GM19324 (cell line): ENCODE measurements at regions not wholly inside any gene's neighbourhood (a gene's known extent, or its start where the extent isn't known, plus 50 kb on each side); places are given as distances from the start of the nearest gene placed in this dataset.
"Not testable (repeated sequence)": the region's sequence is repeated elsewhere in the genome, so short reads cannot be mapped to it uniquely, and the experiment has no call there.

ENCODE experiments used
- ATAC-seq: cut with Tn5 transposase; IDR thresholded peaks from one replicate; pipeline ENCODE4 v1.9.1; 2021; ENCODE audit warnings: mild to moderate bottlenecking, moderate library complexity; ENCODE audit not compliant: unreplicated experiment, low FRiP score

- no peak for ATAC-seq
Measured at GRCh38 chr3:20669184-20669583, 483.2 kb upstream of the SGO1 start.

DNA sequence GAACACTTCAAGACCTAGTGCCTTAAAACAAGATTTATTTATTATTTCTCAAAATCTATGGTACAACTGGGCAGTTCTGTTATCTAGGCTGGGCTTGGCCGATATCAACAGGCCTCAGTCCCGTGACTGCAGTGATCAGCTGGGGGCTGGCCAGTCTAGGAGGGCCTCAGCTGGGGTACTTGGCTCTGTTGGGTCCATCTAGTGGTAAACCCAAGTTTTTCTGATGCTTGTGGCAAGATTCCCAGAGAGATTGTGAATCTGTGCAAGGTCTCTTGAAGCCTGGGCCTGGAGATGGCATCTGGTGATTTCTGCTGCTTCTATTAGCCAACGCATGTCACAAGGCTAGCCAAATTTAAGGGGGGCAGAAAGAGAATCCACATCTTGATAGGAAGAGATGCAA, 482.4 kb upstream of the SGO1 start:
- ATAC-seq, result no peak

DNA sequence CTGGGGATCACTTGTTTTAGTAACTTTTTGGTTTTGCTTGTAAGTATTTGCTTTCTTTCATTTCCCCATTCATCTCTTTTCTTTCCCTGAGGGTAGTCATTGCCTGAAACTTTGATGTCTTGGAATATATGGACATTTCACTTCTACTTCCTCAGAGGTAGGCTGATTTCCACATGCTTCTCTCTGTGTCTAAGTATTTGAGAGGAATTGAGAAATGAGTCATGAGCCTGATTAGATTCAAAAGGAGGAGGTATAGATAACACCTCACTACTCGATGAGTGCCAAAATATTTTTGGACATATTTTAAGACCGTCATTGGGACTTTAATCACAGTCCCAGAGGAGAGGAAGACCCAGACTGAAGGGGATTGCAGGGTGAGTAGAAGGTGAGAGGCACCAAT, 480.1 kb upstream of the SGO1 start:
- no peak for ATAC-seq

DNA sequence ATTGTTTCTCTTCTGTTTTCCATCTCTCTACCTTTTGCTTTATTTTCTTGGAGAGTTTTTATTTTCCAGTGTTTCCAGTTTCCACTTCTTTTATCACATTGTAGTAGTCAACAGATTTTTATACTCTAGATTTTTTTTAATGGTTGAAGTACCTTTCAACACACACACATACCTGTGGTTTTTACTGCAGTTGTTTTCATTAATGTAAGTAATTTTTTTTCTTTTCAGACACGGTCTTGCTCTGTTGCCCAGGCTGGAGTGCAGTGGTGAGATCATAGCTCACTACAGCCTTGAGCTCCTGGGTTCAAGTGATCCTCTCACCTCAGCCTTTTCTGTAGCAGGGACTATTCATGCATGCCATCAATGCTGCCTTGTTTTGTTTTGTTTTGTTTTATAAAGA, 472.5 kb upstream of the SGO1 start:
- ATAC-seq, result no peak

DNA sequence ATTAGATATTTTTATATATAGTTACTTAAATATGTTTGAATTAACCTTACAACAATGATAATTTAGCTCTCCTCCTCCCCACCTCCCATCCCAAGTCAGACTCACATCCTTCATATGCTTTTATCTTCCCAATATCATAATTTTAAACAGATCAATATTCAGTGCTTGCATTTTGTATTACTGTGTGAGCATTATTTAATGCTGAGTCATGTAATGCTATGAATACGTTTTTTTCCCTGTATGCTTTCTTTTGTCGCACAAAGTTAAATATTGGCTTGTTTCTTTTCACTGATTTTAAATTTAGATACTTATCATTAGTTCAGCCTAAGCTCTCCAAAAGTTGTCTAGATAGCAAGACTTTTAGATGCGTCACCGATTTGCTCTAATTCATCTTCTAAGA, 471.6 kb upstream of the SGO1 start:
- ATAC-seq, result no peak

- no peak for ATAC-seq
Measured at GRCh38 chr3:20652231-20652986, 466.4 kb upstream of the SGO1 start.

DNA sequence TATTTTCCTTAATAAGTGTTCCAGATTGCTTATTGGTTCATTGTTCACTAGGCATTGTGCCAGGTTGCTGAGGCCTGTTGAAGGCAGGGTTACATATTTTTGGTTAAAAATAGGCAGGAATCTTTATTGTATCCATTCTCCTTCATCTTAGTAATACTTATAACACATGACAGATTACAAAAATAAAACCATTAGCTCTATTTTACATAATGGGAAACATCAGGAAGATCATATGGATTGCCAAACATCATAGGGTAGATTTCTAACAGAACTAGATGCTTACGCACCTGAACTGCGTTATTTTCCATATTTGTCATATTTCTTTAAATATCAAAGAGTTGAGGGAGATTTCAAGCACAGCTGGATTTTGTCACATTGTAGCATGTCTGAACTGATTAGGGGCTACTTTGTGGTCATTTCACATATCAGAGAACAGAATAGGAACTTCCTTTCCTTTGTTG, 462.9 kb upstream of the SGO1 start:
- ATAC-seq, result no peak

DNA sequence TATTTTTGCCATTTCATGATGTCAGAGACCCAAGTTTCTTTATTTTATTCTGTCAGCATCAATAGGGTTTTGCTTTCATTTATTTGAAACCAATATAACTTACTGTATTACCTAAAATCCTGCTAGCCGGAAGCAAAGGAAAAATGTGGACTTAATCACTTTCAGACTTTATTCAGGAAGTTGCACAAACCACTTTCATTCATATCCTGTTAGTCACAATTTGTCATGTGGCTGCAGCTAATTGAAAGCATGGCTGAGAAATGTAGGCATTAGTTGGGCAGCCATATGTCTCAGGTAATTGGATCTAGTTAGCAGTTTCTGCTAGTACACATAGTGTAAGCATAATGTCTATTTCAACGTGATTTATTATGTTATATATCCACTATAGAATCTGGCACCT, 462.3 kb upstream of the SGO1 start:
- no peak for ATAC-seq

GRCh38 chr3:20646425-20646824, 460.4 kb upstream of the SGO1 start:
- no peak for ATAC-seq

- ATAC-seq, result no peak
Measured at GRCh38 chr3:20645340-20645739, 459.3 kb upstream of the SGO1 start.

GRCh38 chr3:20637729-20638128, 451.7 kb upstream of the SGO1 start:
- ATAC-seq, result no peak

DNA sequence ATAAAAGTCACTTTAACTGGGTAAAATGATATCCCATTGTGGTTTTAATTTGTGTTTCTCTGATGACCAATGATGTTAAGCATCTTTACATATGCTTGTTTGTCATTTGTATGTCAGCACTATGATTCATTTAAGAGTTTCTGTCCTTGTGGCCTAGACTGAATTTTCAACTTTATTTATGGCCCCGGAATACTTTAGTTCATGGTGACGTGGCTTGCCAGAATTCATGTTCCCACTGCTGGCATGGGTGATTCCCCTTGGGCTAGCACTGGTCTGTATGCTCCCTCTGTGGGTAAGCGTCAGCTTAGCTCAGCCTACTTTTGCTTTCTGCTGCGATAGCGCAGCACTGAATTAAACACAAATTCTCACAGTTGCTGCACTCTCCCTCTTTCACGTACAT, 436.3 kb upstream of the SGO1 start:
- no peak for ATAC-seq

- not testable (repeated sequence) for ATAC-seq
Measured at GRCh38 chr3:20618621-20619020, 432.6 kb upstream of the SGO1 start.

- ATAC-seq, result not testable (repeated sequence)
Measured at GRCh38 chr3:20618181-20618580, 432.2 kb upstream of the SGO1 start.

DNA sequence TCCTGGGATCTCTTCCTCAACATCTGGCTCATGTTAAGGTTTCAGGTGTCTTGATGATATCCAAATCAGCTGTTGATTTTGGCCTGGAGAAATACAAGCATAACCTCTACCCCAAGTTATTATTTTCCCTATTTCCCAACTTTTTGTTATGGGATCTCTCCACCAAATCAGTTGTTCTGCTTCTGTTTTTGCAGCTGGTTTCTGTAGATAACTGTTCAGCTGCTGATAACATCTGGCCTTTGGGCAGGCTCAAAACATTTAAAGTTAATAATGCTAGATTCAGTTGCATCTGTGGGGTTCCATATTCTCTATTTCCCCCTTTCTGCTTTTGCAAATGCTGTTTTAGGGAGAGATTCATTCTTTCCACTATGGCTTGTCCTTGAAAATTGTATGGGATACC, 430.0 kb upstream of the SGO1 start:
- not testable (repeated sequence) for ATAC-seq

DNA sequence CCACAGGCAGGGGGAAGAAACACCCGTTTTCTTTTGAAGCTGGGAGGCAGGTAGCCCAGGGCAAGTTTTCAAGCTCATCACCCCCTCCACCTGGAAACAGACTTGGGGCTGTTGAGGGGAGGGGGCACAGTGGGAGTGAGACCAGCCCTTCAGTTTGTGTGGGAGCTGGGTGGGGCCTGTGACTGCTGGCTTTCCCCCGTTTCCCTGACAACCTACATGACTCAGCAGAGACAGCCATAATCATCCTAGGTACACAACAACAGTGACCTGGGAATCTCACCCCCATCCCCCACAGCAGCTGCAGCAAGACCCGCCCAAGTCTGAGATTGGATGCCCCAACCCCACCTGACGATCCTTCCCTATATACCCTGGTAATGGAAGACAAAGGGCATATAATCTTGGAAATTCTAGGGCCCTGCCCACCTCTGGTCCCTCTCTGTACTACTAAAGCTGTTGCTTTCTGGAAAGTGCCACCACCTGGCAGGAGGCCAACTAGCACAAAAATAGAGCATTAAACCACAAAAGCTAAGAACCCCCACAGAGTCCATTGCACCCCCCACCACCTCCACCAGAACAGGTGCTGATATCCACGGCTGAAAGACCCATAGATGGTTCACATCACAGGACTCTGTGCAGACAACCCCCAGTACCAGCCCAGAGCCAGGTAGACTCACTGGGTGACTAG, 422.2 kb upstream of the SGO1 start:
- no peak for ATAC-seq

DNA sequence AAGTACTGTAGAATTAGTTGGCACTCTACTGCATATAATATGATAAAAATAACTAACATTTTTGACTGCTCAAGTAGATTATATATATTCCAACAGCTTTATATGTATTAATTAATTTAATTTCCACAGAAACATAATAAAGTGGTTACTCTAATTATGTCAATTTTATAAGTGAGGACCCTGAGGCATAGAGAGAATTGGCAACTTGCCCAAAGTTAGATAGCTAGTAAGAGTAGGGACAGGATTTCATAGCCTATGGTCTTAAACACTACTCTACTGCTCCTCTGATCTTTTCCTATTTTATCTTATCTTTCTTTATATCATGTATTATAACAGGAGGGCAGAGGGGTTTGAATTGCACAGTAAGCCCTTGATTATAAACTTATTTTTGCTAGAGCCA, 418.7 kb upstream of the SGO1 start:
- ATAC-seq, result no peak

GRCh38 chr3:20589275-20589674, 403.3 kb upstream of the SGO1 start:
- no peak for ATAC-seq

- ATAC-seq, result no peak
Measured at GRCh38 chr3:20588781-20589180, 402.8 kb upstream of the SGO1 start.

DNA sequence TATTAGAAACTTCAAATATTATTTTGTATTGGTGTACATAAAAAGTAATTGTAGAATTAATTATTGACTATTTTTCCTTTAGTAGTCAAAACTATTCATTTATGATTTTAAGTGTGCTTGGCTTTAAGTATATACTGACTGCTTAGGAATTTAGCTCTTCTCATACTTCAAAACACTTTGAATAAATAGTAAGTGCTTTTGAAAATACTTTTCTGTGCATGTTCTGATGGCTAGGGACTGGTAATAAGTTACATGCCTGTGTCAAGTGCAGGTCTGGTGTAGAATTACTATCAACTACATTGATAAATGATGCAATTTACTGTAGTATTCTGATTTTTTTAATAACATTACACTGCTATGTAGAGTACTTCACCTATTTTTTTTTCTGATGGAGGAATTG, 397.6 kb upstream of the SGO1 start:
- no peak for ATAC-seq

GRCh38 chr3:20576228-20576627, 390.2 kb upstream of the SGO1 start:
- ATAC-seq, result no peak

- no peak for ATAC-seq
Measured at GRCh38 chr3:20575146-20575545, 389.1 kb upstream of the SGO1 start.
